GM13976 (cell line): ENCODE measurements at regions not wholly inside any gene's neighbourhood (a gene's known extent, or its start where the extent isn't known, plus 50 kb on each side); places are given as distances from the start of the nearest gene placed in this dataset.

Experiments used
- DNase-seq: peaks from one replicate; pipeline ENCODE4 v3.0.0; 2012; ENCODE audit warnings: low spot score
- CTCF ChIP-seq: IDR thresholded peaks from 2 replicates; pipeline ENCODE4 v1.5.1; 2012; ENCODE audit warnings: borderline replicate concordance, mild to moderate bottlenecking; ENCODE audit not compliant: insufficient read depth; ENCODE audit errors: extremely low read depth, missing control alignments, control extremely low read depth
- in situ Hi-C: fragments of 300-500 bp; cut with MboI; formaldehyde crosslinking; loops from one replicate; pipeline ENCODE4 v1.12.0; 2022; ENCODE audit warnings: low sequenced_read_pairs, mixed read lengths, inconsistent platforms; ENCODE audit not compliant: unreplicated experiment

GRCh38 chr18:60872434-60872833 lies 460.8 kb upstream of the CDH20 start:
- TF ChIP-seq CTCF, result no peak
- no peak for DNase-seq
- in situ Hi-C loops, result no loop called here

GRCh38 chr18:60873708-60874107 lies 459.5 kb upstream of the CDH20 start:
- no peak for DNase-seq
- in situ Hi-C loops, result no loop called here
- TF ChIP-seq CTCF, result no peak

GRCh38 chr18:60875957-60876507 lies 457.2 kb upstream of the CDH20 start:
- in situ Hi-C loops, result no loop called here
- no peak for DNase-seq
- no peak for TF ChIP-seq CTCF

GRCh38 chr18:60880184-60880583 lies 453.0 kb upstream of the CDH20 start:
- no peak for TF ChIP-seq CTCF
- no peak for DNase-seq
- in situ Hi-C loops, result no loop called here

- TF ChIP-seq CTCF, result no peak
- in situ Hi-C loops, result no loop called here
- no peak for DNase-seq
Measured at GRCh38 chr18:60883587-60883986, 449.6 kb upstream of the CDH20 start.

- DNase-seq, result no peak
- in situ Hi-C loops, result no loop called here
- TF ChIP-seq CTCF, result no peak
Measured at GRCh38 chr18:60888071-60888624, 445.1 kb upstream of the CDH20 start.

- DNase-seq, result no peak
- in situ Hi-C loops, result no loop called here
- TF ChIP-seq CTCF, result no peak
Measured at GRCh38 chr18:60889442-60889841, 443.8 kb upstream of the CDH20 start.
